Naive thymus-derived CD4-positive, alpha-beta T cell (primary cell): ENCODE measurements at regions not wholly inside any gene's neighbourhood (a gene's known extent, or its start where the extent isn't known, plus 50 kb on each side); places are given as distances from the start of the nearest gene placed in this dataset.

Source experiments
- ATAC-seq: fragments of 150-1000 bp; cut with Tn5 transposase; 2 replicates; pipeline ENCODE4 v1.10.0; 2021; ENCODE audit warnings: mild to moderate bottlenecking, moderate library complexity
- CTCF ChIA-PET: fragments of 350-600 bp; sonication (Branson Sonifier 250); formaldehyde crosslinking; loops from one replicate; lab custom pipeline; 2021; ENCODE audit warnings: antibody characterized with exemption; lab: Charles Lee
- POLR2A ChIA-PET: fragments of 350-600 bp; sonication (Branson Sonifier 250); formaldehyde crosslinking; loops from one replicate; lab custom pipeline; 2021; ENCODE audit warnings: antibody characterized with exemption, inconsistent platforms; lab: Charles Lee
- DNase-seq, 9 donors: peaks; one replicate each; pipeline versions ENCODE4 v3.0.0 to v3.0.0-alpha.2; 2020 to 2022; ENCODE audit warnings: mixed read lengths in 1 of 9
- H3K27ac ChIP-seq: one replicate; pipeline ENCODE4 v1.7.0; 2013; ENCODE audit warnings: mild to moderate bottlenecking, low read depth, low read length, moderate library complexity
- H3K27me3 ChIP-seq, 2 donors: one replicate each; pipeline ENCODE4 v1.7.0; 2013; ENCODE audit warnings: low read length in 2 of 2, mild to moderate bottlenecking in 2 of 2, moderate library complexity in 2 of 2; ENCODE audit not compliant: control insufficient read depth in 2 of 2, insufficient read depth in 2 of 2
- H3K36me3 ChIP-seq, 3 experiments: 1 replicate in 2 of 3; 2 replicates in 1 of 3; pipeline ENCODE4 v1.7.0; 2013; ENCODE audit warnings: low read length in 3 of 3, mild to moderate bottlenecking in 3 of 3, moderate library complexity in 1 of 3; ENCODE audit not compliant: insufficient read depth in 3 of 3, control insufficient read depth in 2 of 3
- H3K4me1 ChIP-seq, 2 donors: one replicate each; pipeline ENCODE4 v1.7.0; 2013; ENCODE audit warnings: low read length in 2 of 2, mild to moderate bottlenecking in 2 of 2, moderate library complexity in 1 of 2; ENCODE audit not compliant: control insufficient read depth in 2 of 2, insufficient read depth in 2 of 2
- H3K4me3 ChIP-seq: 2 replicates; pipeline ENCODE4 v1.7.0; 2013; ENCODE audit warnings: mild to moderate bottlenecking, low read length
- H3K9me3 ChIP-seq, 3 experiments: 1 replicate in 2 of 3; 2 replicates in 1 of 3; pipeline ENCODE4 v1.7.0; 2013; ENCODE audit warnings: low read length in 3 of 3; ENCODE audit not compliant: control insufficient read depth in 2 of 3
- H3K27ac Mint-ChIP-seq, 9 donors: one replicate each; pipeline ENCODE4 v1.8.0; 2020 to 2022; ENCODE audit warnings: mixed read lengths in 9 of 9, mild to moderate bottlenecking in 8 of 9, moderate library complexity in 5 of 9, inconsistent platforms in 2 of 9
- H3K27me3 Mint-ChIP-seq, 5 donors: one replicate each; pipeline ENCODE4 v1.8.0; 2021 to 2022; ENCODE audit warnings: mixed read lengths in 5 of 5, mild to moderate bottlenecking in 1 of 5
- H3K36me3 Mint-ChIP-seq, 5 donors: one replicate each; pipeline ENCODE4 v1.8.0; 2020 to 2022; ENCODE audit warnings: mixed read lengths in 5 of 5, mild to moderate bottlenecking in 3 of 5, inconsistent platforms in 1 of 5
- H3K4me1 Mint-ChIP-seq, 7 donors: one replicate each; pipeline ENCODE4 v1.8.0; 2020 to 2022; ENCODE audit warnings: mixed read lengths in 7 of 7, mild to moderate bottlenecking in 3 of 7, inconsistent platforms in 1 of 7
- H3K4me3 Mint-ChIP-seq, 10 donors: one replicate each; pipeline ENCODE4 v1.8.0; 2020 to 2022; ENCODE audit warnings: mild to moderate bottlenecking in 10 of 10, mixed read lengths in 10 of 10, moderate library complexity in 6 of 10, inconsistent platforms in 2 of 10
- H3K9me3 Mint-ChIP-seq, 11 donors: one replicate each; pipeline ENCODE4 v1.8.0; 2020 to 2022; ENCODE audit warnings: mixed read lengths in 11 of 11, mild to moderate bottlenecking in 4 of 11, inconsistent platforms in 1 of 11, moderate library complexity in 1 of 11
- intact Hi-C, 2 donors: fragments of 100-400 bp; cut with micrococcal nuclease; formaldehyde crosslinking; loops; one replicate each; pipeline ENCODE4 v1.15.1; 2023

GRCh38 chr5:87791869-87792268 lies 379.1 kb upstream of the CCNH start:
- Histone ChIP-seq H3K4me1 (no peaks in the 10 kb centered on the region), H3K36me3 (no peaks in the 10 kb centered on the region), H3K9me3 (no peaks in the 10 kb centered on the region), H3K27me3 (no peaks in the 10 kb centered on the region), H3K27ac (no peak overlapping the region), H3K4me3 (no peak overlapping the region)
- ATAC-seq (no peak), DNase-seq (no peak)
- ChIA-PET CTCF (interaction anchor here (0.9 kb wide), 1 partner anchor 899 kb away, joined by 3 read pairs; no protein-coding TSS in a partner anchor), POLR2A (no interaction called here)
- Mint-ChIP-seq H3K4me3 (no peak overlapping the region), H3K4me1 (no peaks in the 10 kb centered on the region), H3K27me3 (peaks cover 4 to 27% (median 23%) of the 10 kb centered on the region in 5 donors), H3K27ac (no peak overlapping the region), H3K36me3 (no peaks in the 10 kb centered on the region), H3K9me3 (no peaks in the 10 kb centered on the region)
- intact Hi-C loops, result no loop called here

- peaks cover 11 to 32% (median 26%) of the 10 kb centered on the region in 5 donors for H3K27me3 Mint-ChIP-seq
- ChIA-PET POLR2A (no interaction called here), CTCF (interaction anchor here (0.7 kb wide), 1 partner anchor 43 kb away, joined by 3 read pairs; no protein-coding TSS in a partner anchor)
- Histone ChIP-seq H3K9me3 (no peaks in the 10 kb centered on the region), H3K4me3 (no peak overlapping the region), H3K4me1 (no peaks in the 10 kb centered on the region), H3K27ac (no peak overlapping the region), H3K27me3 (no peaks in the 10 kb centered on the region), H3K36me3 (no peaks in the 10 kb centered on the region)
- H3K27ac Mint-ChIP-seq, result no peak overlapping the region
- H3K4me3 Mint-ChIP-seq, result no peak overlapping the region
- ATAC-seq (no peak), DNase-seq (no peak)
- no peaks in the 10 kb centered on the region for H3K9me3 Mint-ChIP-seq
- intact Hi-C loops, result loop anchor here in 1 of 2 donors (10.0 kb wide), 2 partner anchors 686 to 1096 kb away; partner anchors contain the start of gene MEF2C
- H3K4me1 Mint-ChIP-seq, result no peaks in the 10 kb centered on the region
- no peaks in the 10 kb centered on the region for H3K36me3 Mint-ChIP-seq
Measured at GRCh38 chr5:87788416-87788815, 375.7 kb upstream of the CCNH start.

GRCh38 chr5:87787625-87788256 lies 375.0 kb upstream of the CCNH start:
- no peak overlapping the region for H3K27ac Mint-ChIP-seq
- no peaks in the 10 kb centered on the region for H3K9me3 ChIP-seq
- intact Hi-C loops, result loop anchor here in 1 of 2 donors (10.0 kb wide), 2 partner anchors 687 to 1097 kb away; partner anchors contain the start of gene MEF2C
- H3K4me1 ChIP-seq, result no peaks in the 10 kb centered on the region
- no peaks in the 10 kb centered on the region for H3K27me3 ChIP-seq
- no peak overlapping the region for H3K27ac ChIP-seq
- H3K4me3 ChIP-seq, result no peak overlapping the region
- H3K27me3 Mint-ChIP-seq, result peaks cover 14 to 35% (median 32%) of the 10 kb centered on the region in 5 donors
- H3K9me3 Mint-ChIP-seq, result no peaks in the 10 kb centered on the region
- ChIA-PET POLR2A (no interaction called here), CTCF (interaction anchor here (0.6 to 0.7 kb wide), 2 partner anchors 44 to 903 kb away, joined by 3 read pairs; no protein-coding TSS in a partner anchor)
- DNase-seq (no peak), ATAC-seq (no peak)
- no peak overlapping the region for H3K4me3 Mint-ChIP-seq
- H3K4me1 Mint-ChIP-seq, result no peaks in the 10 kb centered on the region
- no peaks in the 10 kb centered on the region for H3K36me3 Mint-ChIP-seq
- no peaks in the 10 kb centered on the region for H3K36me3 ChIP-seq

GRCh38 chr5:87787086-87787485 lies 374.4 kb upstream of the CCNH start:
- Mint-ChIP-seq H3K36me3 (no peaks in the 10 kb centered on the region), H3K27ac (no peak overlapping the region), H3K4me1 (no peaks in the 10 kb centered on the region), H3K4me3 (no peak overlapping the region), H3K27me3 (peaks cover 16 to 42% (median 39%) of the 10 kb centered on the region in 5 donors), H3K9me3 (no peaks in the 10 kb centered on the region)
- POLR2A ChIA-PET, result no interaction called here
- CTCF ChIA-PET, result no interaction called here
- DNase-seq (no peak), ATAC-seq (no peak)
- Histone ChIP-seq H3K9me3 (no peaks in the 10 kb centered on the region), H3K27ac (no peak overlapping the region), H3K4me1 (no peaks in the 10 kb centered on the region), H3K27me3 (no peaks in the 10 kb centered on the region), H3K36me3 (no peaks in the 10 kb centered on the region), H3K4me3 (no peak overlapping the region)
- intact Hi-C loops, result loop anchor here in 1 of 2 donors (10.0 kb wide), 2 partner anchors 688 to 1098 kb away; partner anchors contain the start of gene MEF2C

- no peak for DNase-seq
- Mint-ChIP-seq H3K27ac (no peak overlapping the region), H3K27me3 (peaks cover 21 to 47% (median 44%) of the 10 kb centered on the region in 5 donors), H3K9me3 (no peaks in the 10 kb centered on the region), H3K4me3 (no peak overlapping the region), H3K4me1 (no peaks in the 10 kb centered on the region), H3K36me3 (no peaks in the 10 kb centered on the region)
- ATAC-seq, result no peak
- no peak overlapping the region for H3K4me3 ChIP-seq
- ChIA-PET POLR2A (no interaction called here), CTCF (interaction anchor here (1.2 kb wide), 1 partner anchor 904 kb away, joined by 3 read pairs; no protein-coding TSS in a partner anchor)
- H3K4me1 ChIP-seq, result no peaks in the 10 kb centered on the region
- H3K27me3 ChIP-seq, result peaks cover 0 to 5% of the 10 kb centered on the region in 2 donors
- intact Hi-C loops, result loop anchor here in 1 of 2 donors (10.0 kb wide), 2 partner anchors 688 to 1098 kb away; partner anchors contain the start of gene MEF2C
- no peaks in the 10 kb centered on the region for H3K9me3 ChIP-seq
- no peak overlapping the region for H3K27ac ChIP-seq
- H3K36me3 ChIP-seq, result no peaks in the 10 kb centered on the region
Measured at GRCh38 chr5:87786471-87786870, 373.7 kb upstream of the CCNH start.

- Mint-ChIP-seq H3K36me3 (no peaks in the 10 kb centered on the region), H3K4me3 (no peak overlapping the region), H3K27ac (no peak overlapping the region), H3K4me1 (peaks cover 0 to 4% (median 0%) of the 10 kb centered on the region in 7 donors), H3K27me3 (peaks cover 25 to 52% (median 44%) of the 10 kb centered on the region in 5 donors), H3K9me3 (no peaks in the 10 kb centered on the region)
- peaks cover 0 to 6% of the 10 kb centered on the region in 2 donors for H3K27me3 ChIP-seq
- no peaks in the 10 kb centered on the region for H3K36me3 ChIP-seq
- ATAC-seq (no peak), DNase-seq (no peak)
- ChIA-PET POLR2A (no interaction called here), CTCF (interaction anchor here (1.2 kb wide), 1 partner anchor 905 kb away, joined by 3 read pairs; no protein-coding TSS in a partner anchor)
- no peaks in the 10 kb centered on the region for H3K4me1 ChIP-seq
- H3K27ac ChIP-seq, result no peak overlapping the region
- H3K4me3 ChIP-seq, result no peak overlapping the region
- no peaks in the 10 kb centered on the region for H3K9me3 ChIP-seq
- intact Hi-C loops, result loop anchor here in 1 of 2 donors (10.0 kb wide), 2 partner anchors 689 to 1099 kb away; partner anchors contain the start of gene MEF2C
Measured at GRCh38 chr5:87785554-87786335, 373.0 kb upstream of the CCNH start.
